Kidney tubule cell (primary cell): ENCODE measurements at regions not wholly inside any gene's neighbourhood (a gene's known extent, or its start where the extent isn't known, plus 50 kb on each side); places are given as distances from the start of the nearest gene placed in this dataset.
"Not testable (repeated sequence)": the region's sequence is repeated elsewhere in the genome, so short reads cannot be mapped to it uniquely, and the experiment has no call there.

ENCODE experiments used
- DNase-seq: peaks from one replicate; pipeline ENCODE4 v3.0.0-alpha.2; 2018; ENCODE audit warnings: low spot score

- DNase-seq: no peak
Observed at GRCh38 chr9:15032860-15033259, 122.6 kb upstream of the FREM1 start.

GRCh38 chr9:15021146-15021545 is 110.9 kb upstream of the FREM1 start:
- DNase-seq: no peak

- DNase-seq: peak; percentile 79
Observed at GRCh38 chr9:15018096-15018637, 107.9 kb upstream of the FREM1 start.

GRCh38 chr9:15010581-15010980 is 100.4 kb upstream of the FREM1 start:
- no peak for DNase-seq

GRCh38 chr9:15007698-15008097 is 97.5 kb upstream of the FREM1 start:
- DNase-seq: no peak

GRCh38 chr9:14994738-14995137 is 84.5 kb upstream of the FREM1 start:
- DNase-seq: no peak

- DNase-seq: no peak
Observed at GRCh38 chr9:14993901-14994554, 83.8 kb upstream of the FREM1 start.

- peak; percentile 88 for DNase-seq
Observed at GRCh38 chr9:14993061-14993800, 83.0 kb upstream of the FREM1 start.

- DNase-seq: no peak
Observed at GRCh38 chr9:14992516-14992915, 82.3 kb upstream of the FREM1 start.

GRCh38 chr9:14992081-14992480 is 81.9 kb upstream of the FREM1 start:
- DNase-seq: no peak

- DNase-seq: not testable (repeated sequence)
Observed at GRCh38 chr9:14990647-14991046, 80.4 kb upstream of the FREM1 start.

GRCh38 chr9:14989811-14990210 is 79.6 kb upstream of the FREM1 start:
- peak; percentile 4 for DNase-seq

- not testable (repeated sequence) for DNase-seq
Observed at GRCh38 chr9:14989336-14989735, 79.1 kb upstream of the FREM1 start.

GRCh38 chr9:14987858-14988257 is 77.6 kb upstream of the FREM1 start:
- no peak for DNase-seq

- DNase-seq: peak; percentile 28
Observed at GRCh38 chr9:14985419-14985818, 75.2 kb upstream of the FREM1 start.

- no peak for DNase-seq
Observed at GRCh38 chr9:14983599-14983998, 73.4 kb upstream of the FREM1 start.

GRCh38 chr9:14981291-14981950 is 71.2 kb upstream of the FREM1 start:
- DNase-seq: no peak

GRCh38 chr9:14978022-14979000 is 68.1 kb upstream of the FREM1 start:
- DNase-seq: no peak

- DNase-seq: no peak
Observed at GRCh38 chr9:14967450-14968321, 57.5 kb upstream of the FREM1 start.

- DNase-seq: peak; percentile 31
Observed at GRCh38 chr9:14962193-14962882, 52.1 kb upstream of the FREM1 start.
